GM11168 (cell line): ENCODE measurements at regions not wholly inside any gene's neighbourhood (a gene's known extent, or its start where the extent isn't known, plus 50 kb on each side); places are given as distances from the start of the nearest gene placed in this dataset.

Experiments used
- in situ Hi-C: fragments of 300-500 bp; cut with MboI; formaldehyde crosslinking; loops from one replicate; pipeline ENCODE4 v1.12.0; 2022; ENCODE audit warnings: low sequenced_read_pairs; ENCODE audit not compliant: unreplicated experiment

DNA sequence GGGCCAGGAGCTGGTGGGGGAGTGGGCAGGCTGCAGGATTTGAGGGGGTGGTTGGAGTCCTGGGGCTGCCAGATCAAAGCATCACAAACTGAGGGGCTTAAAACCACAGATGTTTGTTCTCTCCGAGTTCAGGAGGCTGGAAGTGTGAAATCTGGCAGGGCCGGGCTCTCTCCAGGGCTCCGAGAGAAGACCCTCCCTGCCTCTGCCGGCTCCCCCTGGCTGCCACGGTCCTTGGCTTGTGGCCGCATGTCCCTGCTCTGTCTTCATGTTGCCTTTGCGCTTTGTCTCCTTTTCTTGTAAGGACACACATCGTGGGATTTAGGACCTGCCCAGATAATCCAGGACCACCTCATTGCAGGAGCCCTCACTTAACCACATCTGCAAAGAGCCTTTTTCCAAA, 139.8 kb upstream of the GSE1 start:
- in situ Hi-C loops: no loop called here

DNA sequence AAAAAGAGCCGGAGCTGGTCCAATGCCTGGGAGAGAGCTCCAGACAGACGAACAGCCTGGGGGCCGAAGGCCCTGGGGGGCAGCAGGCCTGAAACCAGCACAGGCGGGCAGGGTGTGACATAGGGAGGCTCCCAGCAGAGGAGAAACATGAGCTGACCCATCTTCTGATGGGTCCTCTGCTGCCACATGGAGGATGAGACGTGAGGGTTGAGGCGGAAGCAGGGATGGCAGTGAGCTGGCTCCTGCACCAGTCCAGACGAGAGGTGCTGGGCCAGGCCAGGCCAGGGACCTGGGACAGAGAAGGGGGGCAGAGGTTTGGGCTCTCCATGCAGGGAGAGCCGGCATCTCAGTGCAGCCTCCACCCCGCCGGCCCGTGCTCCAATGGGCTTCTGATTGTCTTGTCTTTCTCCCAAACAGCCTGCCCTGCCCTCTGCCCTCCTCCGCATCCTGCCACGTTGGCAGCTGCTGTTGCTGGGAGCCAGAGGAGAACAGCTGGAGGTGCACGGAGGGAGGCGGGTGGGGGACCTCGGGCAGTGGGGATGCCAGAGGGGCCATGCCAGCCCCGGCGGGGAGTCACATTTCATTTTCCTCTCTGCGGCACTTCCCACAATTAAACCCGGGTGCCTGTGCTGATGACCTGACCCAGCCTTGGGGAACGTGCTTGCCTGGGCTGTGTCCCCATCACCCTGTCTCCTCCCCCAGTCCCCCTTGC, 139.1 kb upstream of the GSE1 start:
- in situ Hi-C loops: no loop called here

DNA sequence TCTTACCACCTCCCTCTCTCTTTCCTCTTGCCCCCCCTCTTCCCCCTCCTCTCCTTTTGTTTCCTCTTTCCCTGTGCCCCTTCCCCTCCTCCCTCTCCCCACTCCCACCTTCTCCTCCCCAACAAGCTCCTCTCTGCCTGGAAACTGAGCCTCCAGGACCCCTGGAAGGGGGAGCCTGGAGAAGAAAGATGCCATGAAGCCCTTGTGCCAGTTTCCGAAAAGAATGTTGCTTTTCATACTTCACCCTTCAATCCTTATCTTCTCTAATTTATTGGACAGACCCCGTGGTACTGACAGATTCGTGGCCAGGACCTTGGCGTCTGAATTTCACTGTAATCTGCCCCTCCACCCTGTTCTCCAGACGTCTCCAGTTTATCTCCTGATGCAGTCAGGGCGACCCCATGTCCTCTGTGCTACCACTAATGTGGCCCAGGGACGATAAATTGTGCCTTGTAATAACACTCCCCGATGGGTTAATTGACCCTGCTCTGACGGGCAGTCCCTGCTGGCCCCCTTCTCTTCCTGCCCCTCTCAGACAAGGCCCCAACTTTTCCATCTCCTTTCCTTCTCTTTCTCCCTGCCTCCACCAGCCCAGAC, 138.4 kb upstream of the GSE1 start:
- in situ Hi-C loops: no loop called here

DNA sequence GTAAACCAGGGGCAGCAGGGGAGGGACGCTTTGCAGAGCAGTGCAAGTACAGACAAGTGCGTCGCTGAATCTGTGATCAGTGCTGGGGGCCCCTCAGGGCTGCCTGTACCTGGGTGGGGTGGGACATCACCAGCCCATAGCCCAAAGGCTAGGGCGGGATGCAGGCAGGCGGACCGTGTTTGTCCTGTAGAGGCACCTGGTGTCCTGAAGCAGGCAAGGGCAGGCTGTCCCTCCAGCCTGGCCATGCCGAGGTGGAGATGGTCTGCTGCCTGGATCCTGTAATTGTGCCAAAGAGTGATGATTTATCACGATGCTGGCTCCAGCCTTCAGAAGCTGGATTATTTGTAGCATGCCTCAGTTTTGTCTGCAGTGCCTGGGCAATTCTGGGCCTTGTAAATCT, 137.9 kb upstream of the GSE1 start:
- in situ Hi-C loops: no loop called here

DNA sequence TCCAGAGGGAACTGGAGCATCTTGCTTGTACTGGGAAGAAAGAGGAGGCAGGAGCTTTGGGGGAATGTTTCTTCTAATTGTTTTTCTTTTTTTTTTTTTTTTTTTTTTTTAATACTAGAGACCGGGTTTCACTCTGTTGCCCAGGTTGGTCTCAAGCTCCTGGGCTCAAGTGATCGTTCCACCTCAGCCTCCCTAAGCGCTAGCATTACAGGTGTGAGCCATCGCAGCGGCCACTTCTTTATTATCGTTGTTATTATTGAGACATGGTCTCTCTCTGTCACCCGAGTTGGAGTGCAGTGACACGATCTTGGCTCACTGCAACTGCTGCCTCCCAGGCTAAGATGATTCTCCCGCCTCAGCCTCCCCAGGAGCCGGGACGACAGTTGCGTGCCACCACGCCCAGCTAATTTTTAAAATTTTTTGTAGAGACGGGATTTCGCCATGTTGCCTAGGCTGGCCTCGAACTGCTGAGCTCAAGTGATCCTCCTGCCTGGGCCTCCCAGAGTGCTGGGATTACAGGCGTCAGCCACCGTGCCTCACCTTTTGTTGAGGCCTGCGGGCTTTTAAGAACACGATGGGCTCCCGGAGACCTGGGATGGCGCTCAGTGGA, 137.3 kb upstream of the GSE1 start:
- in situ Hi-C loops: no loop called here

DNA sequence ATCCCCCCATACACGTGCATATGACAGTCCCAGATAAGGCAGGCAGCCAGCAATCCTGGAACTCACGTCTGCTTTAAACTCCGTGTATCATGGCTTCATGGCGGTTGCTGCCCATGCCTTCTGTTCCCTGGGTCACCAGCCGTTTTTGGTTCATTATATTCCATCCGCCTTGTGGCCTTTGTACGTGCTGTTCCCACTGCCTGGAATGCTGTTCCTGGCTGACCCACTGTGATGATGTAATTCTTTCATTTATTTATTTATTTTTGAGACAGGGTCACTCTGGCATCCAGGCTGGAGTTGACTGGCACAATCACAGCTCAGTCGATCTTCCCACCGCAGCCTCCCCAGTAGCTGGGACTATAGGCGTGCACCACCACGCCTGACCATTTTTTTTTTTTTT, 136.7 kb upstream of the GSE1 start:
- in situ Hi-C loops: no loop called here

DNA sequence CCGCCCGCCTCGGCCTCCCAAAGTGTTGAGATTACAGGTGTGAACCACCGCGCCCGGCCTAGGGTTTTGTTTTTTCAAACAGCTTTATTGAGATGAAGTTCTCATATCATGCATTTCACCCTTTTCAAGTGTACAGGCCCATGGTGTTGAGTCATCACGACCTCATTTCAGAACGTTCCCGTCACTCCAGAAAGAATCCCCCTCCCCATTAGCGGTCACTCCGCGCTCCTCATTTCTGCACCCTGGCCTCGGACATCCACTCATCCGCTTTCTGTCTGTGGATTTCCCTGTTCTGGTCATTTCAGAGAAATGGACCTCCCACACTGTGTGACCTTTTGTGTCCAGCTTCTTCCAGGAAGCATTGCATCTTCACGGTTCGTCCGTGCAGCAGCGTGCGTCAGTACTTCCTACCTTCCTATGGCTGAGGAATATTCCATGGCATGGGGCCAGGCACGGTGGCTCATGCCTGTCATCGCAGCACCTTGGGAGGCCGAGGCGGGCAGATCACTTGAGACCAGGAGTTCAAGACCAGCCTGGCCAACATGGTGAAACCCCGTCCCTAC, 135.2 kb upstream of the GSE1 start:
- in situ Hi-C loops: no loop called here

DNA sequence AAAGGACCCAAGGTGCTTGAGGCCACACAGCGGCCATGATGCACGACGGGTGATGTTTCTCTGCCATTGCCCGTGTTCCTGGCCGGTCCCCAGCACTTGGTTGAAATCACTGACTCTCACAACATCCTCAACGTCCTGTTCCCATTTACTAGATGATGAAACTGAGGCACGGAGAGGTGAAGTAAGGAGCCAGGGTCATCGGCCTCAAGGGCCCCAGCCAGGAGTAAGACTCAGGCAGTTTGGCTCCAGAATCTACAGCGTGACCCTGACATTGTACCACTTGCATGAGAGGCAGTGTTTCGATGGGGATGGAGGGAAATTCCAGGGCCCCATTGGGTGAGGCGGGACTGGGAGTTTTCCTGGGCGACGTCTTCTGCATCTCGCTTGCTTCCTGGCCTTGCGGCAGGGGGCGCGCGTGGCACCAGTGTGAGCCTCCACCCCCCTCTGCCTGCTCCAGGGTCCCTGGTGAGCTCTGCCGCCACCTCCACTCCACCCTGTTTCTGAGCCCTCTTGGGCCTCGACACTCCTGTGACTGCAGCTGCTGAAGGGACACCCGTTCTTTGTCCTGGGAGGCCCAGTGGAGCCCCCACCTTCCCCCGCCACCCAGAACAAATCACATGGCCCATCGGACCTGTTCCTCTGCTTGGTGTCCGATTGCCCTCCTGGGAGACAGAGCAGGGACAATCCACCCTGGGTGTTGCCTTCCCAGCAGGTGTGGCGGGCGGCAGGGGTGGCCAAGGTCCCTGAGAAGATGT, 133.0 kb upstream of the GSE1 start:
- in situ Hi-C loops: no loop called here

DNA sequence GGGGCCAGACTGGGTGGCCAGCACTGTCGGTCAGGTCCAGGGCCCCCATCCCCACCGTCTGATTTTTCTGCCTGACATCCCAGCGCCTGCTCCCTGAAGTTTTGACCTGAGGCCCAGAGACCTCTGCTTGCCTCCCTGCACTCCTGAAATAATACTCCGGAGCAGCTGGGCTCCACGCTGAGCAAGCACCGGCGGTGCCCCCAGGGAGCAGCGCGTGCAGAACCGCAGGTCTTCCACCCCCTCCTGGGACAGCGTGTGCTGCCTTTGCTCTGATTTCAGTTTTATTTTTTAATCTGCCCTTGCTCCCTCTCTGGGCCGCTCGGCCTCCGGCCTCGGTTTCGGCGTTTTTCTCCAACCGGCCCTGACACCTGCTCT, 132.4 kb upstream of the GSE1 start:
- in situ Hi-C loops: no loop called here

DNA sequence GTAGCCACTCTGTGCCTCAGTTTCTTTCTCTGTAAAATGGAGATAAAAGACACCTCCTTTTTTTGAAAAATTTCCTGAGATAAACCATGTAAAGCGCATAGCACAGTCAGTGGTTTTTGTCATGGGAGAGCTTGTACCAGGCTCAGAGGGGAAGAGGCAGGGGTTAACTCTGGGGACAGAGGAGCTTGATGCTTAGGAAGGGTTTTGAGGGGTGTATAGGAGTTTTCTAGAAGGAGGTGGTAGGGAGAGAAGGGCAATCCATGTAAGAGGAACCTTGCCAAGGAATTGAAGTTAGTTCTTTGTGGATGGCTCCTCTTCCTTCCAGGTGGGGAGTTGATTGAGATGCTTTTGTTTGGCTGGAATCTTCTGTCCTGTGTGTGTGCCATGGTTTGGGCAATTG, 131.9 kb upstream of the GSE1 start:
- in situ Hi-C loops: no loop called here

DNA sequence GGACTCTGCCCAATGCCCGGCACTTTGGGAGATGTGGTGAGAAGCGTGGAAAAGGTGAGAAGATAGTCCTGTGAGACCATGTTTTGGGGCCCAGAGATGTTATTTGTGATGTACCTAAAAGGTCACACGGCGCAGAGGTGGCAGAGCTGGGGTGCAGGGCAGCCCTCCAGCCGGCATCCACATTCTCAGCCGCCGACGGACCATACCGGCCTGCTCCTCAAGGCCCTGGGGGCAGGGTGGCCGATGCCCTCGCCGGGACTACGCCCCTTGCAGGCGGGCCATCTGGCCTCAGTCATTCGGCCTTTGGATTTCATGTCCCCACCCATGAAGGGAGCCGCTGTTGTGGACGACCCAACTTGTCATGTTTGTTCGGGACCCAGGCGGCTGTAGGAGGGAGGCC, 131.4 kb upstream of the GSE1 start:
- in situ Hi-C loops: no loop called here

DNA sequence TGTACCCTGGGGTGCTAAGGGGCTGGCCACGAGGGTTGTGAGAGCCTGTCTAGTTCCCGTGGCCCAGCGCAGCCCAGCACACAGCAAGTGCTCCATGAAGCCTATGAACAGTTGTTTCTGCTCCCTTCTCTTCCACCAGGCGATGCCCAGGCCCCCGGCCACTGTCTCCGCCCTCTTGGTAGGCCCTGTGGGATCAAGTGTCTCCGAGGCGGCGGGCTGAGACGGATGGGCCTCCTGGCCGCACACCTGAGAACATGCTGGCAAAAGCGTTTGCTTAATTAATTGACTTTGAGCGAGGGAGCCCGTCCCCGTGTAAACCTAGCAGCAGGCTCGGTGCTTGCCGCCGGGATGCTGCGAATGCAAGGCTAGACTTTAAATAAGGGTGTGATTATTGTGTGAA, 129.7 kb upstream of the GSE1 start:
- in situ Hi-C loops: no loop called here

DNA sequence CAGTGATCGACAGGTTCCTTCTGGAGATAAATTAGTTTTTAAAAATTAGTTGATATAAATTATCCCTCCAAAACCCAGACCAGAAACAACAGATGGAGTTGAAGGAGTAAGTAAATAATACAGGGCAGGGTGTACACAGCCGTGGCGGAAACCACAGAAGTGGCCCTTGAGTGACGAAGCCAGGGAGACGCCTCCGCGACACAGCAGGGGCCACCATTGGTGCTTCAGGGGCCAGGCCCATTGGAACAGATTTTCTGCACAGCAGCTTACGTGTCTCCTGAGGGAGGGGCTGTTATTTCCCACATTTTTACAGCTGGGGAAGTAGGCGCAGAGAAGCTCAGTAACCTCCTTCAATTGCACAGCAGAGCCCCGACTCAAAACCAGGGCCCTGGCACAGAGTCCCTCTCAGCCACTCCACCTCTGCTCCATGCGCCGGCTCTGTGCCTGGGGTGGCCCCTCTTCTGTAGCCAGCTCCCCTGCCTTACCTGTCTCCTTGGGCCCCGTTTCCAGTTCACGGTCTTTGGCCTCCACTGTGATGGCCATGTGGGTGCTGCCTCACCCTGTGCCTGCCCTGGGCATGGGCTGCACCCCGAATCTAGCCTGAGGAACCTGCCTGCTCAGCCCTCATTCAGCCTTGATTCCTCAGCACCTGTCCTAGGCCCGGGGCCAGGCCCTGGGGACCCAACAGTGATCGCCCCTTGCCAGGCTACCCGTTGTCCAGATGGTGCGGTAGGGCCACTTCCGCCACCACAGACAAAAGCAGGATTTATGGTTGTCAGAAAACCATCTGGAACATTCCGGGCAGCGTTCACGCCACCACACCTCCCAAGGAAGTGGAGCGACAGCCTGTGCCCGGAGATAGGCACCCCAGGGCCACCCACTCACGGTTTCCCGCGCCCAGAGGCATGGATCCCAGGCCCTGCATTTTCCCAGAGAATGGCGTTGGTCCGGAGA, 128.5 kb upstream of the GSE1 start:
- in situ Hi-C loops: no loop called here

DNA sequence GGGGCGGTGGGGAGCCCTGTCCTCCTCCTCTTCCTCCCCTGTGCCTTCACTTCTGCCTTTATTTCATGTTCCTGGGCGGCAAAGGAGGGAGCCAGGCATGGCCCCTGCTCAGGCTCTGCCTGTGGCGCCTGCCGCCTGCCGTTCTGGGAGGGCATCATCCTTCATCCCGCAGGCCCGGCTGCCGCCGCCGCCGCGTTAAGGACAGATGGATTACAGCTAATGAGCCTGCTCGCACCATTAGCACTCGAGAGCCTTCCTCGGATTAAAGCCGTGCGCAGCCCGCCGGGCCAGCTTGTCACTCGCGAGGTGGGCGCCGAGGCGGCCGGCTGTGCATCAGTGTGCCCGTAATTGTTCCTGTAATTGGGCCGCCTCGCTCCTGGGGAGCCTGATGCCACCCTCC, 127.7 kb upstream of the GSE1 start:
- in situ Hi-C loops: no loop called here

DNA sequence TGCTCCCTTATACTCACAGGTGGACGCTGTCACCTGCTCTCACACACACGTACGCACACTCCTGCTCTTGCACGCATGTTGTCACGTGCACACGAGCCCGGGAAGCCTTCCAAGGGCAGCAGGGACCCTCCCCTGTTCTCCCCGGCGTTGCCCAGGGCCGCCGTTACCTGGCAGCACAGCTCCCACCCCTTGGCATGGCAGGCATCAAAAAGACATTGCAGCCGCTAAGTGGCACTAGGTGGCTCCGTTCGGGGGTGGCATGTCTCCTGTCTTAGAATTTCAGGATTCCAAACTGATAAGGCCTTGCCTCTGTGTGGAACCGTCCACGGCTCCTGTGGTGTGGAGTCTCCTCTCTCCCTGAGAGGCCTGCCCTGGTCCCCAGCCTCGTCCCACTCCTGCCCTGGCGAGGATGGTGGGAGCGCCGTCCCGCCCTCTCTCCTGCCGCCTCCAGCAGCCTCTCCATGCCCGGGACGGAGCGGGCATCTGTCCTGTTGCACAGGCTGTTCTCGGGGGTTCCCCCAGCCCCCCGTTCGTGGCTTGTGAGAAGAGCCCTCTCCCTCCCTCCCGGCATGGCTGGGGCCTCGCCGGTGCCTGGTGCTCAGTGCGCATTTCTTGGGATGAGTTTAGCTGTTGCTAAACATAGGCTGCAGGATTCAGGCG, 126.7 kb upstream of the GSE1 start:
- in situ Hi-C loops: no loop called here

DNA sequence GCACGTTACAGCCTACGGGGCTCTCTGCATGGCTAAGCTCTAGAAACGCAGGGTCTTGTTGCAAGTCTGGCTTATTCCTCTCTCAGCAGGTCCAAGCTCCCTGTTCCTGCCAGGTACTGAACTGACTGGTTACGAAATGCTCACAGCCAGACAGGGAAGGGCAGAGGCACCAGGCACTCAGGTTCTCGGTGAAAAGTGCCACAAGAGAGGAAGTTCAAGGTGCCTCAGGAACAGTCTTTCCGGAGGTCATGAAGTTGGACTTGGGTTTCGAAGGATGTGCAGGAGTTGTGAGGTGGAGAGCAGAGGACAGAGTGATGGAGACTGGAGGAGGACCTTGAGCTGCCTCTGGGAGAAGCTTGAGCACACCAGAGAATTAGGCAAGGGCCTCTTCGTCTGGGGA, 124.7 kb upstream of the GSE1 start:
- in situ Hi-C loops: no loop called here

DNA sequence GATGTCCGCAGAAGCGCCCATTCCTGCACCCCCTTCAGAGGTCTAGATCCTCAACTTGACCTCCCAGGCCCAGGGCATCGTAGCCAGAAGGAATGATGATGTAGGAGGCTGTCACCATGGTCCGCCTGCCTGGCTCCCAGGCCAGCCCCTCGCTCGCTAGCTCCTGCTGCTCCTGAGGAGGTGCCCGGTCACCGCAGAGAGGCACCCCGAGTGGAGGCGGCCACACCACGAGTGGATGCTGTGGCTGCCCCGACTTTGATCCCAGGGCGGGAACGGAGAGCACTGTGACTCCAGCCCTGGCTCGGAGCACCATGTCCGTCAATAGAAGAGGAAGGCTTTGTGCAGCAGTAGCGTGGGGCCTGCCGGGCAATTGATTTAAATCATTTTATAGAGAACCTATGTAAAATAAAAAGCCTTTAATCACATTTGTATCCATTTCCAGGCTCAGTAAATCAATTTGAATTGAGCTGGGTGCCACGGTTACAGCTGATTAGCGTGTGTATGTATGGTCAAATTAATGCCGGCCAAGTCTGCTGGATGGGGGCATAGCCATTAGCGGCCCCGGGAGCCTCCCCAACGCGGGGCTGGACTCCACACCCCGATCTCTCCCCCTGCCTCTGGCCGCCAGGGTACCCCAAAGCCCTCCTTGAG, 122.6 kb upstream of the GSE1 start:
- in situ Hi-C loops: loop anchor here (10.0 kb wide), 1 partner anchor 114 kb away; no protein-coding TSS in a partner anchor

DNA sequence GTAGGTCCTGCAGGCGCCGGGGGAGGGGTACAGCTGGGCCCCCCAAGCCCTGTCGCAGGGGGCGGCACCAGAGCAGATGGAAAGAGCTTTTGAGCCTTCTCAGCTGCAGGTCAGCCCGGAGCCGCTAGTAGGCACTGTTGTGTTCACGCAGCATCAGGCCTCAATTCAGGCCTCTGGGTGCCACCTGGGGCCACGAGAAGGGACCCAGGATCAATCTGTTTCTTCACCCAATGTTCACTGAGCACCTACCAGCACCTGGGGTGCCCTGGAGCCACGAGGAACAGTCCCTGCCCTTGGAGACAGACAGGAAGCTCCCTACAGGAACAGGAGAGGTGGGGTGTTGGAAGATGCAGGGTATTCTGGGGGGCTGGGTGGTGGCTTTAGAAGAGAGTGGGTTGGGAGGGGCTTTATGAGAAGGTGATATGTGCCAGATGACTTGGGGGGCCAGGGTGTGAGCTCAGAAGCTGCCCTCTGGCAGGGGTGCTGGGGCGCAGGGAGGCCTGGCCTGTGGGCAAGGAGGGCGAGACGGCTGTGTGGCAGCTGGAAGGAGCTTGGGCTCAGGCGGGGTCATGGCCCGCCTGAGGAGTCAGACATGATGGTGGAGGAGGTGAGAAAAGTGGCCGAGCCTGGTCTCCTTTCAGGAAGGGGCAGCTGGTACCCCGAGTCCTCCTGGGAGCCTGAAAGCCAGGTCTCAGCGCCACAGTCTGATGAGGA, 121.9 kb upstream of the GSE1 start:
- in situ Hi-C loops: loop anchor here (10.0 kb wide), 1 partner anchor 114 kb away; no protein-coding TSS in a partner anchor
